H1 (cell line): ENCODE measurements at regions not wholly inside any gene's neighbourhood (a gene's known extent, or its start where the extent isn't known, plus 50 kb on each side); places are given as distances from the start of the nearest gene placed in this dataset.

Experiments used
- CTCF ChIA-PET: fragments of 300-600 bp; sonication (Branson Sonifier 250); formaldehyde crosslinking; loops from one replicate; lab custom pipeline; 2021; ENCODE audit not compliant: partially characterized antibody; lab: Charles Lee
- POLR2A ChIA-PET: fragments of 300-600 bp; sonication (Branson Sonifier 250); formaldehyde crosslinking; loops from one replicate; lab custom pipeline; 2021; ENCODE audit warnings: inconsistent platforms; ENCODE audit not compliant: partially characterized antibody; lab: Charles Lee
- DNase-seq, 2 experiments: peaks; one replicate each; pipeline versions ENCODE4 v3.0.0 to v3.0.0-alpha.2; 2010 to 2022; ENCODE audit warnings: low spot score in 2 of 2, low read depth in 1 of 2, mixed read lengths in 1 of 2
- FAIRE-seq: peaks from 2 replicates; lab custom pipeline; 2011; peaks lifted over from hg19 to GRCh38; lab: Jason Lieb, UNC
- H2AFZ ChIP-seq: 2 replicates; pipeline ENCODE4 v1.8.1; 2012; ENCODE audit warnings: low read length, inconsistent platforms
- H2AK5ac ChIP-seq: 2 replicates; pipeline ENCODE4 v1.6.1; 2013; ENCODE audit warnings: low read depth, low read length
- H2BK120ac ChIP-seq: replicated peaks from 2 replicates; pipeline ENCODE3; 2013; ENCODE audit warnings: low read depth, low read length, inconsistent platforms
- H2BK12ac ChIP-seq: 2 replicates; pipeline ENCODE4 v1.6.1; 2013; ENCODE audit warnings: low read depth, low read length
- H2BK15ac ChIP-seq: 2 replicates; pipeline ENCODE4 v1.6.1; 2013; ENCODE audit warnings: low read length
- H2BK20ac ChIP-seq: 2 replicates; pipeline ENCODE4 v1.6.1; 2013; ENCODE audit warnings: low read length
- H2BK5ac ChIP-seq: 2 replicates; pipeline ENCODE4 v1.6.1; 2013; ENCODE audit warnings: low read depth, low read length
- H3K14ac ChIP-seq: 2 replicates; pipeline ENCODE4 v1.6.1; 2013; ENCODE audit warnings: inconsistent platforms; ENCODE audit not compliant: insufficient read length
- H3K18ac ChIP-seq: 2 replicates; pipeline ENCODE4 v1.6.1; 2013; ENCODE audit warnings: low read length; ENCODE audit errors: extremely low read depth
- H3K23ac ChIP-seq: 2 replicates; pipeline ENCODE4 v1.6.1; 2013; ENCODE audit warnings: inconsistent platforms; ENCODE audit not compliant: insufficient read length
- H3K23me2 ChIP-seq: 2 replicates; pipeline ENCODE4 v1.6.1; 2013; ENCODE audit warnings: low read depth, low read length
- H3K27ac ChIP-seq: 2 replicates; pipeline ENCODE4 v1.6.1; 2011; ENCODE audit warnings: low read depth, low read length, inconsistent platforms
- H3K27me3 ChIP-seq, 4 experiments: replicated peaks in 1 of 4; 1 replicate in 1 of 4; 2 replicates in 3 of 4; pipeline versions ENCODE4 v1.6.1 to v1.8.1; 2011 to 2013; ENCODE audit warnings: low read length in 3 of 4, mild to moderate bottlenecking in 3 of 4, inconsistent platforms in 2 of 4, mixed read lengths in 2 of 4, moderate library complexity in 1 of 4; ENCODE audit not compliant: control insufficient read depth in 3 of 4, insufficient read depth in 3 of 4; ENCODE audit errors: extremely low read depth in 1 of 4
- H3K36me3 ChIP-seq, 4 experiments: 2 replicates each; pipeline versions ENCODE4 v1.6.1 to v1.8.1; 2011 to 2013; ENCODE audit warnings: mild to moderate bottlenecking in 4 of 4, low read length in 3 of 4, moderate library complexity in 2 of 4, control low read depth in 1 of 4, inconsistent platforms in 1 of 4; ENCODE audit not compliant: insufficient read depth in 4 of 4, control insufficient read depth in 2 of 4
- H3K4ac ChIP-seq: replicated peaks from 2 replicates; pipeline ENCODE3; 2013; ENCODE audit warnings: low read length, low read depth, mixed read lengths, inconsistent platforms; ENCODE audit not compliant: insufficient read length
- H3K4me1 ChIP-seq, 4 experiments: replicated peaks in 1 of 4; 1 replicate in 1 of 4; 2 replicates in 3 of 4; pipeline versions ENCODE4 v1.6.1 to v1.8.1; 2011 to 2013; ENCODE audit warnings: low read length in 3 of 4, inconsistent platforms in 2 of 4, mixed read lengths in 1 of 4; ENCODE audit not compliant: insufficient read depth in 4 of 4, control insufficient read depth in 3 of 4
- H3K4me2 ChIP-seq, 2 experiments: 2 replicates each; pipeline versions ENCODE4 v1.6.1 to v1.8.1; 2011 to 2013; ENCODE audit warnings: low read depth in 2 of 2, low read length in 2 of 2, control low read depth in 1 of 2, inconsistent platforms in 1 of 2, mild to moderate bottlenecking in 1 of 2; ENCODE audit not compliant: insufficient read depth in 1 of 2
- H3K4me3 ChIP-seq, 4 experiments: fragments of 200-600, 300-600 bp in 1 of 4; sonication (generic), shearing (Covaris generic), sonication (Bioruptor Twin) in 1 of 4; 2 replicates each; pipeline versions ENCODE4 v1.5.1 to v1.8.1; 2011 to 2016; ENCODE audit warnings: low read length in 4 of 4, low read depth in 3 of 4, control low read depth in 2 of 4, inconsistent platforms in 2 of 4, mild to moderate bottlenecking in 2 of 4, mixed read lengths in 1 of 4, moderate library complexity in 1 of 4; ENCODE audit not compliant: insufficient read depth in 2 of 4; ENCODE audit errors: extremely low read depth in 1 of 4
- H3K56ac ChIP-seq: replicated peaks from 2 replicates; pipeline ENCODE3; 2013; ENCODE audit warnings: low read depth, mild to moderate bottlenecking, mixed read lengths, low read length, inconsistent platforms; ENCODE audit not compliant: insufficient read length
- H3K79me1 ChIP-seq: 2 replicates; pipeline ENCODE4 v1.6.1; 2013; ENCODE audit warnings: low read depth, low read length, control low read depth
- H3K79me2 ChIP-seq, 2 experiments: 2 replicates each; pipeline versions ENCODE4 v1.6.1 to v1.8.1; 2012 to 2013; ENCODE audit warnings: low read length in 2 of 2, mild to moderate bottlenecking in 2 of 2, inconsistent platforms in 1 of 2; ENCODE audit not compliant: insufficient read depth in 2 of 2, control insufficient read depth in 1 of 2
- H3K9ac ChIP-seq, 4 experiments: replicated peaks in 1 of 4; 1 replicate in 1 of 4; 2 replicates in 3 of 4; pipeline versions ENCODE4 v1.6.1 to v1.8.1; 2011 to 2013; ENCODE audit warnings: low read depth in 3 of 4, low read length in 3 of 4, control low read depth in 2 of 4, mild to moderate bottlenecking in 2 of 4, moderate library complexity in 2 of 4, inconsistent platforms in 1 of 4; ENCODE audit errors: extremely low read depth in 1 of 4
- H3K9me3 ChIP-seq, 2 experiments: 2 replicates each; pipeline versions ENCODE4 v1.6.1 to v1.8.1; 2012 to 2013; ENCODE audit warnings: mild to moderate bottlenecking in 2 of 2, moderate library complexity in 2 of 2, control low read depth in 1 of 2, inconsistent platforms in 1 of 2, low read depth in 1 of 2, low read length in 1 of 2, mixed read lengths in 1 of 2; ENCODE audit not compliant: insufficient read depth in 2 of 2
- H4K20me1 ChIP-seq, 2 experiments: replicated peaks in 1 of 2; 2 replicates each; pipeline versions ENCODE3 to v1.8.1; 2011 to 2013; ENCODE audit warnings: inconsistent platforms in 2 of 2, low read length in 2 of 2, mild to moderate bottlenecking in 1 of 2; ENCODE audit not compliant: insufficient read depth in 2 of 2, control insufficient read depth in 1 of 2
- H4K5ac ChIP-seq: 2 replicates; pipeline ENCODE4 v1.6.1; 2013; ENCODE audit warnings: low read length, low read depth, mixed read lengths, inconsistent platforms; ENCODE audit not compliant: insufficient read length
- H4K8ac ChIP-seq: 2 replicates; pipeline ENCODE4 v1.8.0; 2013; ENCODE audit warnings: mild to moderate bottlenecking, moderate library complexity, low read length, inconsistent platforms; ENCODE audit not compliant: insufficient read depth; ENCODE audit errors: extremely low read depth
- H4K91ac ChIP-seq: replicated peaks from 2 replicates; pipeline ENCODE3; 2013; ENCODE audit warnings: low read length, mixed read lengths, inconsistent platforms; ENCODE audit not compliant: insufficient read length
- BACH1 ChIP-seq: IDR thresholded peaks from 2 replicates; pipeline ENCODE4 v1.6.1; 2012; ENCODE audit warnings: low read length, improper control_type of control experiment
- CHD2 ChIP-seq: IDR thresholded peaks from 2 replicates; pipeline ENCODE4 v1.6.1; 2012; ENCODE audit warnings: low read length, improper control_type of control experiment
- CREB1 ChIP-seq: IDR thresholded peaks from 2 replicates; pipeline ENCODE4 v1.6.1; 2012; ENCODE audit warnings: inconsistent platforms
- JUND ChIP-seq: IDR thresholded peaks from 2 replicates; pipeline ENCODE4 v1.6.1; 2011; ENCODE audit warnings: mild to moderate bottlenecking, improper control_type of control experiment, low read length
- KDM1A ChIP-seq: fragments of 200-600, 300-600 bp; sonication (generic); IDR thresholded peaks from 2 replicates; pipeline ENCODE4 v1.7.1; 2016; ENCODE audit warnings: mild to moderate bottlenecking, low read length, borderline replicate concordance
- POU5F1 ChIP-seq: IDR thresholded peaks from 2 replicates; pipeline ENCODE4 v1.6.1; 2011; ENCODE audit warnings: low read depth, mild to moderate bottlenecking, low read length, moderate library complexity
- RBBP5 ChIP-seq: IDR thresholded peaks from 2 replicates; pipeline ENCODE4 v1.7.1; 2012; ENCODE audit warnings: low read depth, mild to moderate bottlenecking, inconsistent platforms, low read length, moderate library complexity, borderline replicate concordance
- SAP30 ChIP-seq: fragments of 300-600 bp; sonication (generic); IDR thresholded peaks from 2 replicates; pipeline ENCODE4 v1.7.1; 2012; ENCODE audit warnings: low read length, moderate library complexity, mild to moderate bottlenecking, inconsistent platforms; ENCODE audit not compliant: insufficient read depth, insufficient replicate concordance
- YY1 ChIP-seq: IDR thresholded peaks from 2 replicates; pipeline ENCODE4 v1.6.1; 2011; ENCODE audit warnings: low read depth, mild to moderate bottlenecking, low read length
- WGBS, 2 experiments: shearing (Covaris generic) in 1 of 2; methylation state at CpG; one replicate each; pipeline versions ENCODE4 v1.1.6 to v1.1.7; 2013 to 2015; ENCODE audit warnings: low lambda C conversion rate in 2 of 2, mixed read lengths in 2 of 2, inconsistent platforms in 1 of 2, low coverage in 1 of 2, missing lambda C conversion rate in 1 of 2; ENCODE audit not compliant: insufficient replicate concordance in 2 of 2, insufficient coverage in 1 of 2, insufficient read length in 1 of 2; ENCODE audit errors: extremely low coverage in 1 of 2, missing lambda C conversion rate in 1 of 2; 5-methylcytosine and 5-hydroxymethylcytosine counted together

- peak overlapping the region; percentile 80 for H3K4ac ChIP-seq
- peaks cover 3 to 31% (median 25%) of the 10 kb centered on the region in 4 experiments for H3K4me1 ChIP-seq
- no peak overlapping the region for H3K56ac ChIP-seq
- no peak overlapping the region for H3K14ac ChIP-seq
- peak overlapping the region; percentile 94 for H4K91ac ChIP-seq
- H2AFZ ChIP-seq = no peak overlapping the region
- TF ChIP-seq SAP30 = no peak
- no peak for TF ChIP-seq RBBP5
- no peak for TF ChIP-seq KDM1A
- TF ChIP-seq CHD2 = no peak
- no peak for TF ChIP-seq YY1
- no peak for TF ChIP-seq BACH1
- TF ChIP-seq JUND = no peak
- TF ChIP-seq CREB1 = no peak
- no peak for TF ChIP-seq POU5F1
- H3K23ac ChIP-seq = no peak overlapping the region
- DNase-seq (no peak), FAIRE-seq (no peak)
- H2BK20ac ChIP-seq = peak overlapping the region; percentile 100
- 0 out of 2 replicates have a peak, but pooled peaks cover 3% of the 10 kb centered on the region for H3K23me2 ChIP-seq
- no peak overlapping the region for H3K9ac ChIP-seq
- ChIA-PET CTCF (interaction anchor here (1.3 kb wide), 1 partner anchor 13 kb away, joined by 4 read pairs; no protein-coding TSS in a partner anchor), POLR2A (no interaction called here)
- peak overlapping the region; percentile 25; the same call in 1 of the 2 replicates for H2BK15ac ChIP-seq
- no peak overlapping the region for H4K8ac ChIP-seq
- H3K27ac ChIP-seq = no peak overlapping the region
- no peak overlapping the region; a peak in 1 of 4 replicates for H3K4me2 ChIP-seq
- H4K5ac ChIP-seq = no peak overlapping the region
- H4K20me1 ChIP-seq = no peaks in the 10 kb centered on the region
- no peaks in the 10 kb centered on the region for H3K79me2 ChIP-seq
- H3K27me3 ChIP-seq = no peaks in the 10 kb centered on the region; a peak in 1 of 7 replicates
- peak overlapping the region; percentile 97; the same call in 1 of the 2 replicates for H2BK5ac ChIP-seq
- no peaks in the 10 kb centered on the region for H3K79me1 ChIP-seq
- H3K36me3 ChIP-seq = no peaks in the 10 kb centered on the region
- peak overlapping the region; percentile 99; the same call in 1 of the 2 replicates for H2BK12ac ChIP-seq
- no peak overlapping the region for H3K4me3 ChIP-seq
- no peaks in the 10 kb centered on the region for H3K9me3 ChIP-seq
- H2AK5ac ChIP-seq = peak overlapping the region; percentile 41; the same call in 1 of the 2 replicates
- WGBS, 2 experiments = 85% methylated on average over 14 of the region's 14 CpGs; no CpG with 5 or more reads in 1 of the 2 experiments
- no peak overlapping the region for H2BK120ac ChIP-seq
- H3K18ac ChIP-seq = peak overlapping the region; percentile 78
Measured at GRCh38 chr14:104290058-104290667, 151.8 kb downstream of the KIF26A start.
